ENCODE measurements at regions not wholly inside any gene's neighbourhood (a gene's known extent, or its start where the extent isn't known, plus 50 kb on each side); places are given as distances from the start of the nearest gene placed in this dataset.

- Histone ChIP-seq H3K27ac (ENCODE audit: low read depth, low read length, poor library complexity, severe bottlenecking) (no peak overlapping the region), H3K79me2 (ENCODE audit: insufficient read depth, low read depth, low read length) (no peaks in the 10 kb centered on the region), H3K4me2 (ENCODE audit: low read length) (no peak overlapping the region), H3K4me3 (ENCODE audit: low read depth, low read length, poor library complexity, severe bottlenecking) (no peak overlapping the region), H3K9me3 (ENCODE audit: low read length) (no peaks in the 10 kb centered on the region), H3K36me3 (ENCODE audit: insufficient read depth, low read length) (no peaks in the 10 kb centered on the region), H4K20me1 (ENCODE audit: insufficient read depth, low read length) (no peaks in the 10 kb centered on the region), H3K4me1 (ENCODE audit: insufficient read depth, low read length, poor library complexity, severe bottlenecking) (no peaks in the 10 kb centered on the region), H2AFZ (ENCODE audit: low read length) (no peak overlapping the region), H3K9me2 (ENCODE audit: insufficient read depth, low read length) (no peaks in the 10 kb centered on the region)
- TF ChIP-seq CTCF (conservative IDR thresholded peaks at IDR 0.05; ENCODE audit: low read length) (no peak), EZH2phosphoT487 (IDR thresholded peaks at IDR 0.05; ENCODE audit: borderline replicate concordance, low read depth, low read length) (no peak)
- intact Hi-C loops (cut with micrococcal nuclease; ENCODE audit: unreplicated experiment) = no loop called here
- CTCF ChIA-PET (ENCODE audit: unreplicated experiment) = no interaction called here
- no peak for DNase-seq (ENCODE audit: low spot score)
- BruUV-seq (replicated peaks) = no TSS peak
- POLR2A ChIA-PET = interaction anchor here (0.5 to 1.2 kb wide), 2 partner anchors 17 to 138 kb away, joined by 4 read pairs; no protein-coding TSS in a partner anchor
These were observed 342.6 kb downstream of the MAN2A1 start for GRCh38 chr5:110032376-110032775.

- DNase-seq (ENCODE audit: low spot score) = no peak
- TF ChIP-seq EZH2phosphoT487 (IDR thresholded peaks at IDR 0.05; ENCODE audit: borderline replicate concordance, low read depth, low read length) = no peak
- no peak for TF ChIP-seq CTCF (conservative IDR thresholded peaks at IDR 0.05; ENCODE audit: low read length)
- no peaks in the 10 kb centered on the region for H3K79me2 ChIP-seq (ENCODE audit: insufficient read depth, low read depth, low read length)
- no peak overlapping the region for H3K4me2 ChIP-seq (ENCODE audit: low read length)
- no peak overlapping the region for H3K4me3 ChIP-seq (ENCODE audit: low read depth, low read length, poor library complexity, severe bottlenecking)
- ChIA-PET POLR2A (interaction anchor here (0.5 kb wide), 1 partner anchor 144 kb away, joined by 3 read pairs; no protein-coding TSS in a partner anchor), CTCF (ENCODE audit: unreplicated experiment) (no interaction called here)
- intact Hi-C loops (cut with micrococcal nuclease; ENCODE audit: unreplicated experiment) = no loop called here
- no peaks in the 10 kb centered on the region for H3K36me3 ChIP-seq (ENCODE audit: insufficient read depth, low read length)
- H3K9me3 ChIP-seq (ENCODE audit: low read length) = no peaks in the 10 kb centered on the region
- no peaks in the 10 kb centered on the region for H4K20me1 ChIP-seq (ENCODE audit: insufficient read depth, low read length)
- no peak overlapping the region for H3K27ac ChIP-seq (ENCODE audit: low read depth, low read length, poor library complexity, severe bottlenecking)
- BruUV-seq (replicated peaks) = no TSS peak
- no peaks in the 10 kb centered on the region for H3K9me2 ChIP-seq (ENCODE audit: insufficient read depth, low read length)
- no peaks in the 10 kb centered on the region for H3K4me1 ChIP-seq (ENCODE audit: insufficient read depth, low read length, poor library complexity, severe bottlenecking)
- H2AFZ ChIP-seq (ENCODE audit: low read length) = no peak overlapping the region
These were observed 344.4 kb downstream of the MAN2A1 start for GRCh38 chr5:110034056-110034600.

GRCh38 chr5:110038297-110038997, 348.7 kb downstream of the MAN2A1 start:
- Histone ChIP-seq H3K9me3 (ENCODE audit: low read length) (no peaks in the 10 kb centered on the region), H3K27ac (ENCODE audit: low read depth, low read length, poor library complexity, severe bottlenecking) (no peak overlapping the region), H2AFZ (ENCODE audit: low read length) (no peak overlapping the region), H3K4me1 (ENCODE audit: insufficient read depth, low read length, poor library complexity, severe bottlenecking) (no peaks in the 10 kb centered on the region), H3K4me2 (ENCODE audit: low read length) (no peak overlapping the region), H3K9me2 (ENCODE audit: insufficient read depth, low read length) (no peaks in the 10 kb centered on the region), H3K36me3 (ENCODE audit: insufficient read depth, low read length) (no peaks in the 10 kb centered on the region), H4K20me1 (ENCODE audit: insufficient read depth, low read length) (no peaks in the 10 kb centered on the region), H3K4me3 (ENCODE audit: low read depth, low read length, poor library complexity, severe bottlenecking) (no peak overlapping the region), H3K79me2 (ENCODE audit: insufficient read depth, low read depth, low read length) (no peaks in the 10 kb centered on the region)
- no peak for DNase-seq (ENCODE audit: low spot score)
- TF ChIP-seq CTCF (conservative IDR thresholded peaks at IDR 0.05; ENCODE audit: low read length) (no peak), EZH2phosphoT487 (IDR thresholded peaks at IDR 0.05; ENCODE audit: borderline replicate concordance, low read depth, low read length) (no peak)
- POLR2A ChIA-PET = interaction anchor here (0.5 to 1.7 kb wide), 2 partner anchors 10 to 14 kb away, joined by 3 to 7 read pairs; no protein-coding TSS in a partner anchor
- BruUV-seq (replicated peaks) = no TSS peak
- intact Hi-C loops (cut with micrococcal nuclease; ENCODE audit: unreplicated experiment) = no loop called here
- CTCF ChIA-PET (ENCODE audit: unreplicated experiment) = interaction anchor here (0.6 kb wide), 1 partner anchor 1318 kb away, joined by 3 read pairs; no protein-coding TSS in a partner anchor
